ENCODE measurements at regions not wholly inside any gene's neighbourhood (a gene's known extent, or its start where the extent isn't known, plus 50 kb on each side); places are given as distances from the start of the nearest gene placed in this dataset.

DNA sequence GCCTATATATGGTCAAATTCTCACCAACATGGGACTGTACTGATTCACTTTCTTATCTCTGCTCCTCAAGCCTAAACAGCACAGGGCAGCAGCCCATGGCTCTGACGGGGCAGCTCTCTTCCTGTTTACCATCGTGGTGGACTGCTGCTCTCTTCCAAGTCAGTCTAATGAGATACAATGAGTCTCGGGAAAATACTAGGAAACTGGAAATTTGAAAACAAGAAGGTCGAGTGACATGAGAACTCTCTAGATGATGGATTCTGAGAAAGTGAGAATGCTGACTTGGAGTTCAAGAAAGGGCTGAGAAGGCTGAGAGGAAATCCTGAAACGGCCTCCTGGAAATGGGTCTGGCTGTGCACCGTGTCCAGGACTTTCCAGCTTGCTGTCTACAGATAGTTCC is 122.8 kb upstream of the ARGLU1 start:
- no peak for DNase-seq

DNA sequence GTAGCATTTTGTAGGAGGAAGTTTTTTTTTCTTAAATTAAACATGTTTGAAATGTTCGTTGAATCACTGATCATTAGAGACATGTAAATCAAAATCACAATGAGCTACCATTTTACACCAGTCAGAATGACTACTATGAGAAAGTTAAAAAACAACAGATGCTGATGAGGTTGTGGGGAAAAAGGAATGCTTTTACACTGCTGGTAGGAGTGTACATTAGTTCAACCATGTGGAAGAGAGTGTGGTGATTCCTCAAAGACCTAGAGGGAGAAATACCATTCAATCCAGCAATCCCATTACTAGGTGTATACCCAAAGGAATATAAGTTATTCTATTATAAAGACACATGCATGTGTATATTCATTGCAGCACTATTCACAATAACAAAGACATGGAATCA is 122.0 kb upstream of the ARGLU1 start:
- no peak for DNase-seq

DNA sequence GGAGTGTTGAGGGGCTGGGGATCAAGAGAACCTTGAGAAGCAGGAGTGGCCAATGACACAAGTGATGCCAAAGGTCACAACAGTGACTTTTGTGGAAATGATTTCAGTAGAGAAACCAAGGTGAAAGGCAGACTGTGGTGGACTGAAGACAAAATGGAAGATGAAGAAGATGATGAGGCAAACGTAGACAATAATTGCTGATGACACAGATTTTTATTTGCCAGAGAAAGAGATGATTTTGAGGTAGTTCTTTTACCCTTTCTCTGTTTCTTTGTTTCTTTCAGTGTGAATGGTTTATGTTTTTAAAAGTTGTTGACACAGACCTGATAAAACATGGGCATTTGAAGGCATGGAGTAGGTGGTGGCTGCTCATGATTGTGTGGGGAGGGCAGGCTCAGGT is 121.0 kb upstream of the ARGLU1 start:
- no peak for DNase-seq

DNA sequence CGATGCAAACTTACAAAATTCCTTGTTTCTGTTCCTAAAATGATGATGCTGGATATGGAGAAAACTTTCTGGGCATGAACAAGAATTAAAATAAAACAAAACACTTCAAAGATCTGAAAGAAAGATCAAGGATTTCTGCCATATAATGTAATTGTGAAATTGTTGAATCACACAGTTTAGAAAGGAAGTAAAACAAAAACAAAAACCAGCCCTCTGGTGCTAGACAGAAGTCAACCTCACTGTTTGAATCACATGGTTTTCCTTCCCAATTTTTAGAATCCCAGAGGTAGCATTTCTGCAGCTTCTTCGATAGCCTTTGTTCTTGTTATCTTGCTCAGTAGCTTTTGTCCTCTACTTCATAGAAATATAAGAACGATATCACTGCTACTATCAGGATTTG is 118.2 kb upstream of the ARGLU1 start:
- no peak for DNase-seq

DNA sequence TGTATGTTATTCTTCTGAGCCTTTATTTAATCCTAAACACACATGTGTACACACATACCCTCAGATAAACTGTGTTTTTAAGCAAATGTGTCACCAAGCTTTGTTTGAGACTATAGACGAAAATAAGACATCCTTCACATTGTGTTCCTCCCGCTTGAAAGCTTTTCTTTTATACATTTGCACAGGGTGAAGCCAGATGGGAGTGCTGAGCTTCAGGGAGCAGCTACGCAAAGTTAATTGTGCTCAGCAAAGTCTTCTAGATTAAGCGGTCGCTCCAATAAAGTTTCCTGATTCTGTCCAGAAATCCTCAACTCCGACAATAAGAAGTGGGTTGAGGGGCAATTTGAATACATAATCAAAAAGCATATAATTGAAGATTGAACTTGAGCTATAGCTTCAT is 117.2 kb upstream of the ARGLU1 start:
- no peak for DNase-seq

DNA sequence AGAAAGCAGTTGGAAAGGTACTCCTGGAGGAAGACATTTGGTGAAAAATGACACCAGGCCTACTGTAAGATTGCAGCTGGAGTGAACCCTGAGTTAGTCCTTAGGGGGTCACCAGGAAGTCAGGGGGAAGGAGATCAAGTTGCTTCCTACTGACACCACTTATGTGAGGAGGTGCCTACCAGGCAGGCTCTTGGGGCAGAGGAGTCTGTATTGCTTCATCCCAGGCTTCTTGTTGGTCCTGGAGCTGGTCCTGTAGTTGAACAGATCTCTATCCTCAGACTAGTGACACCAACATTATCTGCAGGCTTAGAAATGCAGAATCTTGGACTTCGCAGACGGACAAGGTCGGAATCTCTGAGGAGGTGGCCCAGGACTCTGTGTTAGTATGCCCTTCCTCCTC is 116.0 kb upstream of the ARGLU1 start:
- no peak for DNase-seq

DNA sequence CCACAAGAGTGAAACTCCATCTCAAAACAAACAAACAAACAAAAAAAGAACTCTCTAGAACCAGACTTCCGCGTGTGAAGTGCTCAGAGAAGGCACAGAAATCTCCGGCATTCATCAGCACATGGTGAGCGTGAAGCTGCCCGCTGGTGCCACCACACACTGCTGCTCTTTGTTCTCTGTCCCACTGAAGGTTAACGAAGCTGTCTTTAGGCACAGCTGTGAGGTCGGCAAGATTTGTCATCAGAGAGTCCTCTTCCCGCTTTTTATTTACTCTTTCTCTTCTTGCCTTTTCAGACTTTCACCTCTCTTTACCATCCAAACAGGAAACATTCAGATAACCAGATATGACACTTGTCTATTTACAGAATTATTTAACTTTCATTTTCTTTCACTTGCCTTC is 115.2 kb upstream of the ARGLU1 start:
- no peak for DNase-seq

DNA sequence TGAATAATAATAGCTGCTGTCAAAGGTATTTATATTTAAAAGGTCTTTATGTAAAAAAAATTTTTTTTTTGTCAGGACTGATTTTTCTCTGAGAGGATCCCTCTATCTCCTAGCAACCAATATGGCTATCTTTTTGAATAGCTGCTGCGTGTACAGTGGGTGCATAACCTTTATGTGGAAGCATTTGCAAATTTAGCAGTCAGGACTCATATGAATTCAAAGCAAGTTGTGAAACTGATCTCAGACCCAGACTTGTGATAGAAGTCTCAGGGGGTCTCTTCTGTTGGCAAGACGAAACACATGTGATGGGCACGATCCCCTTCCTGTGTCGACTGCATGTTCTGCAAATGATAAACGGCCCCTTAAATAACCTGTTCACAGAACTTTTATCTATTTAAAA is 114.1 kb upstream of the ARGLU1 start:
- DNase-seq, result no peak

DNA sequence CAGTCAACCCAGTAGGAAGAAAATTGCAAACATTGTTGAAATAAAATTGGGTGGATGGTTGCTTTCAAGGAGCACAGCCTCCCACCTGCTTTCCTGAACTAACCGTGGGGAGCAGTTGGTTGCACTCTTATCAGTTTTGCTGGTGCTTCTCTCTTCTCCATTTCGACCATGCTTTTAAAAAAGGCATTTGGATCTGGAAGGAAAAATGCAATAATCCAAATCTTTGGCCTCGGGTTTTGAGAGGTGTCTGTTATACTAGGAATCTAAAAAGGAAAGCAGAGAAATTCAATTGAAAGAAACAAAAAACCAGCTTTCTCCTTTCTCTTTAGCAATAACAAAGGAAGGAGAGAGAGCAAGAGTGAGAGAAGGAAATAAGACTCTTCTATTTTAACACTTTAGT is 113.6 kb upstream of the ARGLU1 start:
- no peak for DNase-seq

DNA sequence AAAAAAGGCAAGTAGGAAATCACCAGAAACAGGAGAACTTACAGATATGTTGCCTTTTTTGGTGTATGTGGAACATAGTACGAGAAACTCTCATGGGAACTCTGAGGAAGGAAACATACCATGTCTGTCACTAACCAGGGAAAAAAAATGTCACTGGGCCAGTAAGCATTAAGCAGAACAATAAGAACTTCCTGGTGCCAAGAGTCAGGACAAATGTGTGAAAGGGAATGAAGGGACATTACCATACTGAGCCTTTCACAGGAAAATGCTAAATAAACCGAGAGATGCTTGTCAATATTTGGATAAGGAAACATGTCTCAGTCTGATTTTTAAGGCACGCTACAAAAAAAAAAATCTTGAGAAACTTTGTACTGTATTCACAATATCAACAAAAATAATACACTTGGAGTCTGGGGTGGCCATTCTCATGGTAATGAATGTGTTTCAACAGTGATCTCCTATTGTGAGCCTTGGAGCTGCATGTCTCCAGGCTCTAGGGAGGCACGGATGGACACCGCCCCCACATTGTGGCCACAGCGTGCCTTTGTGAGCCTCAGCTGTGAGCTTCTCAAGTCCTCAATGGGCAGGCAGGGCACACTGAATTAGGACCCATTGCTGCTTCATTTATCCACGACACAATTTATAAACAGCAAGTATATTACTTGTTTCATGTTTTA is 113.0 kb upstream of the ARGLU1 start:
- DNase-seq, result no peak

DNA sequence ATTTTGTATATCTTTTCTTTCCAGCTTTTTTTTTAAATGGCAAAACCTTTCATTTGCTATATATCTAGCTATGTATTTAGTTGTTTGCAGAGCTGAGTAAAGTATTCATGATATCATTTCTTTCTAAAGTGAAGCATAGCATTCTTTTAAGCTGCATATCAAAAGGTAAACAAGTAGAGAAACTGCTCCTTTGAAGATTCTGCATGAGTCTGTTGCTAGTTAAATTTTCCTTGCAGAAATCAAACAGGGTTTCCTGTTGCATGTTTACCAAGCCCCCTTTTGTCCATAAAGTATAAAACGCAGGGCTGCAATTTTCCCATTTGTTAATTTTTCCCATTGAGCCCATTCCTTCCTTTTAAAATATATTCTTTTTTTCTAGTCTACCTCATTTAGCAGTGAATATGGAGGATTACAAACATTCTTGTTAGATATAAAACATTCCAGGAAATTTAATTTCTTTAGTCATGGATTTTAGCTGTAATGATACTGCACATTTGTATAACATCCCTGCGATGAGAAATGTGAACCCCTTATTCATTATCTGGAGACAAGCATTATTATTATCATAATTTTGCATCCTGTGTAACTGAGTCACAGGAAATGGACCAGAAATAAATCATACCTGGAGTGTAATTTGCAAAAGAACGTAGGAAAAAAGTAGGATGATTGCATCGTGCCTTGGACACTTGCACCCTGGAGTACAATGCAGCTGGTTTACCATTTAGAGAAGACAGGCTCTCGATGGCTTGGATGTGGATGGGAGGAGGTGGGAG is 110.9 kb upstream of the ARGLU1 start:
- DNase-seq, result no peak

DNA sequence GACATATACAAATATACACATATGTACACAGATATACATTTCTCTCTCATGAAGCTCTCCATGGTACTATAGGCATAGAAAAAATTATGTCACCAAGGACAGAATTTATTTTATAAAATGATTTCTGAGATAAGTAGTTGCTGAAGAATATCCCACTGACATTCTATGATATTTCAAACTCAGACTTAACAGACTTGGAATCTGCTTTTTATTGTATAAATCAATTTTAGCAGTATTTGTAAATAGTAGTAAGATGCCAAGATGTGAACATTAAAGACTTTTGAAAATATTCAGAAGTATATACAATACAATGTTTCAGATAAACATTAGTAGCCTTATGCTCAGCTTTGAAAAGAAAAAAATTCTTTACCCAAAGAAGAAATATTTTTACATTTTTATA is 107.4 kb upstream of the ARGLU1 start:
- no peak for DNase-seq

DNA sequence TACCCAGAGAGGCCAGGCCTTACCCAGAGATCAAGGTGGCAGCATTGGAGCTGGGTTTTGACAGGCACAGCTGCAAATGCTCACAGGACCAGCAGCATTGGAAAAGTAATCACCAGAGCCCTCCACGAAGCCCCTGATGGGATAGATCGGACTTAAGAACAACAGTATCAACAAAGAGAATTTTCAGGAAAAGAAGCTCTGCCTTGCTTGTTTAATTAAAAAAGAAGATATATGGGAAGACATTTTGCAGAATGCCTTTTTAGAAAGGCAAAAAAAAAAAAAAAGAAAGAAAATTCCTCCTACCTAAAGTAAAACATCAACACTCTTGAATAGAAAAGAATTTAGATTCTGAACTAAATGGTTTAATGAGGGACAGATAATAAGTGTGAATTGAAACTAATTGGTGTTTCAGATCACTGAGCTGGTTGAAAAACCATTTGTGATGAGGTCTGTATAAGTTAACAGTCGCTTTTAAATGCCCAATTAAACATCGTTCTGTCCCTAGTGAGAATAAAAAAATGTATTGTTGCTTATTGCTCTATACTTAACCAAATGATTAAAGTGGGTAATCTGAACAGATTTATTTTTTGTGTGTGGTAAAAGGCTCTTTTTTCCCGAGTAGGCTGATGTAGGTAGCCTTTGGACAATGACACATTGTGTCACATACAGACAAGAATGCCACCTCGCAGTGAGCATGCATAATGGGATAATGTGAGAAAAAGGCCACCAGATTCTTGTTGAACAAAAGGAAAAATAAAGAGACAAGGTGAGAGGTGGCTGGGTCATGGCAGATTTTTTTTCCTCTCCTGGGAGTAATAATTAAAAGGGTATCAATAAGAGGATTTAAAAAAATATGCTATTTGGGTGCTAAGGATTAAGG is 93.0 kb upstream of the ARGLU1 start:
- no peak for DNase-seq

DNA sequence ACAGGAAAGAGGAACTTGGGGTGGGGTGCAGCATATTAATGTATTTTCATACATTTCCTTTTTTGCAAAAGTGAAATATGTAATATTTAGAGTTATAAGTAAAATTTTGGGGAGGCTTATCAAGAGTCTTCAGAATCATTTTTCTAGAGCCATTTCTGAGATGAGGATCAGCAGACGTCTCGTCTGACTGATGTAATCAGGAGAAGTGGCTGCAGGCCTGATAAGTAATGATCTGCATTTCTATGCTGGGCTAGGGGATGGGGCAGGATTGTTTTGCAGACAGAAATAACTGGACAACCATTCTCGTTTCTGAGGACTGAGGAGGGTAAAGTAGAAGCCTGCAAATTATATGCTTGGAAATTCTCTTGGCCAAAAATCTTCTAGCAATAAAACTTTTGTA is 89.2 kb upstream of the ARGLU1 start:
- DNase-seq, result no peak

DNA sequence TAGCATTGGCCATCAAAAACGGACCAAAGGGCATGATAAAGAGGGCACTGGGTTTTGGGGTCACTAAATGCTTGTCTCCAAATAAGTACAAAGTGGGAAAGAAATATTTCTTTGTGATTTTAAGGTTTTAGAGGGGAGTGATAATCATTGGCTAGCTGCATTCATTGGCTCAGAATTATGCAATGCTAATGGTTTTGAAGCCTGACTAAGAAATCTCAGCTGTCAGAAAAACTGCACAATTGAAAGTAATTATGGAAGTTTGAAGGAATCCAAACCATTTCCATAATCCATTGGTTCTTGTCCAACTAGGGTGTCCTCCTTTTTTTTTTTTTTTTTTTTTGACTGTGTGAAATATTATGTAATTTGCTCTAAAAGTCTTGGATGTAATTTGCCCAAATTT is 88.2 kb upstream of the ARGLU1 start:
- no peak for DNase-seq

DNA sequence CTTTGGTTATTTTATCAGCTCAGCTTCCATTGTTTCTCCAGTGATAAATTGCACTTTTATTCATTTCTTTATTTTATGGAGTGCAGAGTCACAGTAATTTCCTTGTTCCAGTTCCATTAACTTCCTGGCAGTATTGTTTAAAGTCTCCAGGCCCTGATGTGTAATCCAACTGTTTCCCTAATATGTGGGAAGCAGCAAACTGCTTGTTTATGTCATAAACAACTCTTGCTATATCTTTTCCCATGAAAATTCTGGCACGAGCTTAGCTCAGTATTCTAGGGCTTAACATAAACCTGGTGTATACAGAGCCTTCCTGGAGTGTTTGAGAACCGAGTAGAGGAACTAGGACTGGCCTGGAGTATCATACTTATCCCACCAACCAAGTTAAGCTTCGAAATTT is 83.5 kb upstream of the ARGLU1 start:
- no peak for DNase-seq

DNA sequence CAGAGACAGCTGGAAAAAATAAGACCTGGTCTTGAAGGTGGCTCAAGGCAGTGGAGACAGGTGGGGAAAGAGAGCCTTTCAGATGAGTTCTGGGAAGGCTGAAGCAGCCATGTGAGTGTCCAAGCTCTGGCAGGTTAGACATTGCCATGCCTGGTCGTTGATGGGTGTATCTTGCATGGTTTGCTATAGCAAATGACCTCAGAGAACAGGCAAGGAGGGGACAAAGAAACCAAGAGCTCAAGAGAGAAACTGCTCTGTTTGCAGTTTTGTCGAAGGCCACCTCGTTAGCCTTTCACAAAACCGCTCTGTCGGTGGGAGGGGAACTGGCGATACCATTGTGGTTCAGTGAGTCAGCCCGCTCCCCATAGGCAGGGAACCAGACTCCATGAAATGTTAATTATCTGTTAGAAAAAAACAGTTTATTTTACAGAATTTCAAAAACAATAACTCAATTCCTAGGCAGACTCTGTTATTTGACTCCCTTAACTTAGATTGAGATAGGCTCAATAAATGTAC is 82.8 kb upstream of the ARGLU1 start:
- DNase-seq, result no peak

DNA sequence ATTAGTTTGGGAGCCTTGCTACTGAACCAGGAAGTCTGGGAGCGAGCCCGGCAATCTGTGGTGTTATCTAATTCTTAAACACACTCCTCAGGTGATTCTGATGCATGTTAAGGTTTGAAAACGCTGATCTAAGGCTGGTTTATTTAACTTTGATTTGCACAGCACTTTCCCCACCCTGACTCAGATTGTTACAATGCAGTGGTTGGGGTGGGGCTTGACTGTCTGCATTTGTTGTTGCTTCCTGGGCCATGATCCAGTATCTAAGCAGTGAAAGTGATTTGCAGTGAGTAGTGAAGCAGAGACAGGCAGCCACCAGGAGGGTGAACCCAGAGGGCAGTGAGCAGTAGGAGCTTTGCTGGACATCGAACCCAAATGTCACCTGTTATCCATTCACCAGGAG is 81.6 kb upstream of the ARGLU1 start:
- no peak for DNase-seq

DNA sequence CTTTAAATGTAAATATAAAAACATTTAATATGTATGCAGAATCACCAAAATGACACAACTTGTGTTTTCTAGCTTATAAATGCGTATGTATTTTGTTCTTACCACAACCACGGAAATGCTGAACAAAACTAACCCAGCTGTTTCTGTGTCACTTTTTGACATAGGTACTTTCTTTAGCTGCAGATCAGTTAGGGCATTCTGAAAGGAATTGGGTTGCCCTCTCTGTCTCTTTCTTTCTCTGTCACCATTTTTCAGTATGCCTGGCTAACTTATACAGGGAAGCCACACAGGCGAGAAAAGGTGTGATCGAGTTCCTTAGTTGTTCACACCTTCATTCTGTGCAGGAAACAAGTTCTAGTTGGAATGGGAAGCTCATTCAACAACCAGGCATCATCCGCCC is 72.6 kb upstream of the ARGLU1 start:
- no peak for DNase-seq

DNA sequence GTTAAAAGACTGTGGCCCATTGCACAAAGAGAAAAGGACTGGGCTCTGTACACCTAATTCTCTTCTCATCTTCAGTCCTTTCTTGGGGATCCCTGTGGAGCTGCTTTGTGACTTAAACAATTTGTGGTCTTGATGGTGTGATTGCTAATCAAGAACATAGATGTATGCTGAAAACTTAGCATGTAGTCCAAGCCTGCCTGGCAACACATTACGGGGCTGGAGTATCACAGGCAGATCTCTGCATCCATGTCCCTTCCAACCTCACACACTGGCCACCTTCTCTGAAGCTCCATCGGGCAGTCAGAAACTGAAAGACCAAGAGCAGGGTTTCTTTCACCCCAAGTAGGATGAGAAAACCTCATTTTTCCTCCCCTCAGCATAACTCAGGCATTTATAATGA is 69.6 kb upstream of the ARGLU1 start:
- no peak for DNase-seq

DNA sequence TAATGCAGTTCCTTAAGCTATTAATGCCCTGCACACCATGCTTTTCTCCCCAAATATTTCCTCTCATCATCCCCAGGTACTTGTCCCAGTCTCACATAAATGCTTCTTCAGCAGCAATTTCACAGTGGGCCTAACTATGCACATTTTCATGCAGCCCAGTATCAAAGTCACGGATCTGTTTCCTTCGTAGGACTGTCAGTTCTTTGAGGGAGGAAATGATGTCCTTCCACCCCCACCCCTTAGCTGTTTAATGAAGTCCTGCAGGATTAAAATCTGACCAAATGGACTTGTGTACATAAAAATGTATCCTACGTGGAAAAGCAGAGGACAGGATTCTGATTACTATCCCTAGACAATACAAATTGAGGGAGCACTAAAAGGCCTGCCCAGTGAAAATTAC is 68.6 kb upstream of the ARGLU1 start:
- DNase-seq, result no peak

DNA sequence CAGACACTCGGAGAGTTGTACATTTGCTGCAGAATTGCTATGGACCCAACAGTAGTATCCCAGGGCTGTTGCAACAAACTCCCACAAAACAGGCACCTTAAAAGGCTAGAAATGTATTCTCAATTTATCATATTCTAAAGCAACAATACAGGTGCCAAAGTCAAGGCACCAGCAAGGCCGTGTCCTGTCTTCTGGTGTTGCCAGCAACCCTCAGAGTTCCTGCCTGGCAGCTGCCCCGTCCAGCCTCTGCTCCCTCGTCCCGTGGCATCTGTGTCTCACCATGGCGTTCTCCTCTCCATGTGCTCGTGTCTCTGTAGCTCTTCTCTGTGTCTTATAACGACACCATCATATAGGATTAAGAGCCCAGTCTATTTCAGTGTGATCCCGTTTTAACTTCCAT is 67.7 kb upstream of the ARGLU1 start:
- no peak for DNase-seq

DNA sequence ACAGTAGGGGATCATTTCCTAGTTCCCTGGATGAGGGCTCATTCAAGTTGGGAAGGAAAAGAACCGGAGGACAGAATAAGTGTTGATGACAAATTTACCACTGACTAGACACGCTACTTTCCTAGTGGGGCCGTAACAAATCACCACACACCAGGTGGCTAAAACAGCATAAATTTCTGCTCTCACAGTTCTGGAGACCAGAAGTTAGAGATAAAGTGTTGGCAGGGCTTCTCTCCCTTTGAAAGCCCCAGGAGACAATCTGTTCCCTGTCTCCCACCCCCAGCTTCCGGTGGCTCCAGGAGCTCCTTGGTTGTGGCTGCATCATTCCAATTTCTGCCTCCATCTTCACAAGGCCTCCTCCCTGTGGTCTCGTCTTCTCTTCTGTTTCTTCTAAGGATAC is 65.4 kb upstream of the ARGLU1 start:
- no peak for DNase-seq

DNA sequence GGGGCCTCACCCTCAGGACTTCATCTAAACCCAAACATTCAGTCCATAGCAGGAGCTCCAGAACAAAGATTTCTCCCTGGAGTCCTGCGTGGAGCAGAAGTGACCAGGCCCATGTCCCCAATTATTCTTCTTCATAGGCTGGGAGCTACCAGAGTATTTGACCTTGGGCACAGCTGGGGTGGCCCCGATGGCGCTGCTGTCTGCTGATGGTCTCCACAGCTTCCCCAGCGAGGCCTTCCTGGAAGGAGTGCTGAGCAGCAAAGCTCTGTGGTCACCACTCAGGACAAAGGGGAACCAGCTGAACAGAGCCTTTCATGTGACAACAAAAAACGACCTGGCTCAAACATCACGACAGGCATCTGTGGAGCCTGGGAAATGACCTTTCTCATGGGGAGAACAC is 62.7 kb upstream of the ARGLU1 start:
- no peak for DNase-seq

Data from stimulated activated CD4-positive, alpha-beta T cell treated with anti-CD3 and anti-CD28 coated beads, Interleukin-4, amount 100 ng/mL, for 1 hour (primary cell).